Heart left ventricle (tissue), 16 donors: ENCODE measurements at regions not wholly inside any gene's neighbourhood (a gene's known extent, or its start where the extent isn't known, plus 50 kb on each side); places are given as distances from the start of the nearest gene placed in this dataset.

ENCODE experiments used
- ATAC-seq, 4 donors: fragments of 200-7000 bp; cut with Tn5 transposase; one replicate each; pipeline ENCODE4 v1.9.1; 2020 to 2022; ENCODE audit warnings: moderate library complexity in 4 of 4, mild to moderate bottlenecking in 3 of 4, moderate number of reproducible peaks in 1 of 4
- DNase-seq, 5 donors: peaks; one replicate each; pipeline ENCODE4 v3.0.0-alpha.2; 2020
- H3K27ac ChIP-seq, 12 donors: fragments of 200-600 bp; sonication (generic) in 4 of 12; one replicate each; pipeline versions ENCODE4 v1.5.0 to v1.8.0; 2016 to 2022; ENCODE audit warnings: mild to moderate bottlenecking in 2 of 12
- H3K27me3 ChIP-seq, 9 donors: fragments of 200-600 bp; sonication (generic) in 2 of 9; one replicate each; pipeline versions ENCODE4 v1.5.1 to v1.8.0; 2016 to 2022; ENCODE audit warnings: mild to moderate bottlenecking in 3 of 9
- H3K36me3 ChIP-seq, 9 donors: fragments of 200-600 bp; sonication (generic) in 2 of 9; one replicate each; pipeline versions ENCODE4 v1.5.0 to v1.8.0; 2018 to 2022; ENCODE audit warnings: mild to moderate bottlenecking in 2 of 9
- H3K4me1 ChIP-seq, 12 donors: fragments of 200-600 bp; sonication (generic) in 4 of 12; one replicate each; pipeline versions ENCODE4 v1.5.0 to v1.8.0; 2016 to 2022; ENCODE audit warnings: mild to moderate bottlenecking in 3 of 12
- H3K4me3 ChIP-seq, 12 donors: fragments of 200-600 bp; sonication (generic) in 4 of 12; one replicate each; pipeline versions ENCODE4 v1.5.0 to v1.8.0; 2017 to 2022; ENCODE audit warnings: mild to moderate bottlenecking in 9 of 12, moderate library complexity in 4 of 12
- H3K9me3 ChIP-seq, 12 donors: fragments of 200-600 bp; sonication (generic) in 4 of 12; one replicate each; pipeline versions ENCODE4 v1.5.0 to v1.8.0; 2016 to 2022; ENCODE audit warnings: mild to moderate bottlenecking in 1 of 12
- CTCF ChIP-seq, 12 donors: fragments of 200-600 bp; sonication (generic) in 4 of 12; IDR thresholded peaks; one replicate each; pipeline versions ENCODE4 v1.5.0 to v1.8.0; 2018 to 2022; ENCODE audit warnings: antibody characterized with exemption in 12 of 12, mild to moderate bottlenecking in 5 of 12
- POLR2A ChIP-seq, 2 donors: fragments of 450-650 bp; IDR thresholded peaks; one replicate each; pipeline ENCODE4 v1.6.1; 2017; ENCODE audit warnings: antibody characterized with exemption in 2 of 2, mild to moderate bottlenecking in 2 of 2, moderate library complexity in 2 of 2
- WGBS, 4 donors: extraction: QIAGEN DNeasy Blood & Tissue Kit in 2 of 4; methylation state at CpG; one replicate each; pipeline versions ENCODE4 v1.1.5 to v1.1.7; 2013 to 2018; 5-methylcytosine and 5-hydroxymethylcytosine counted together
- intact Hi-C, 10 donors: fragments of 100-400 bp; cut with DNase I; formaldehyde crosslinking; loops; one replicate each; pipeline versions ENCODE4 v1.11.1 to v1.14.2; 2022
- donor health status: ischemic (EF 13 %, LVEDD 7.1; RV severe dilation, severe dysfunction).
- donor health status: healthy with polysubstance abuse.
- donor health status: DM: no; HTN: yes; CAD: no.
- donor health status: DM: no; HTN: no; CAD: no.
- donor health status: ischemic (EF 25% LVEDD 6.9; RV normal size, moderate dysfunction).
- donor health status: ischemic (EF 25% LVEDD 5.7; RV mildly dilated, moderate dysfunction).
- donor health status: healthy.
- donor health status: DM: yes; HTN: yes; CAD: no.
- donor health status: ischemic (EF 35%, LVEDD 5.7; RV mildly dilated, moderate dysfunction).
- donor health status: nonischemic (EF 11% LVEDD 7.7; RV severe dilation, severe dysfunction).
- donor health status: DM: yes; HTN: yes; CAD: no.
- donor health status: PGD.
- donor health status: ischemic (EF 29% LVEDD 5.4; RV normal size, mild dysfunction).
- donor health status: nonischemic (EF 23%, LVEDD 6.1; RV moderate dilation, normal function).

- Histone ChIP-seq H3K27ac (peak overlapping the region in 6 of 12 donors; percentile 19 to 93 (median 56)), H3K4me1 (peaks cover 0 to 28% (median 7%) of the 10 kb centered on the region in 12 donors), H3K36me3 (no peaks in the 10 kb centered on the region), H3K4me3 (peak overlapping the region in 1 of 12 donors; percentile 8), H3K9me3 (peaks cover 0 to 5% (median 0%) of the 10 kb centered on the region in 12 donors), H3K27me3 (no peaks in the 10 kb centered on the region)
- ATAC-seq (no peak), DNase-seq (no peak)
- no peak for TF ChIP-seq POLR2A (IDR thresholded peaks at IDR 0.05)
- intact Hi-C loops = loop anchor here in 1 of 10 donors (10.0 kb wide), 1 partner anchor 241 kb away; no protein-coding TSS in a partner anchor
Measured at GRCh38 chr15:87493803-87494202, 762.7 kb downstream of the NTRK3 start.

- intact Hi-C loops = loop anchor here in 1 of 10 donors (10.0 kb wide), 1 partner anchor 242 kb away; no protein-coding TSS in a partner anchor
- Histone ChIP-seq H3K36me3 (no peaks in the 10 kb centered on the region), H3K27ac (peak overlapping the region in 2 of 12 donors; percentile 13 to 22), H3K4me3 (no peak overlapping the region), H3K27me3 (no peaks in the 10 kb centered on the region), H3K9me3 (peaks cover 0 to 5% (median 0%) of the 10 kb centered on the region in 12 donors), H3K4me1 (peaks cover 0 to 38% (median 7%) of the 10 kb centered on the region in 12 donors)
- TF ChIP-seq CTCF (IDR thresholded peaks at IDR 0.05) (no peak), POLR2A (IDR thresholded peaks at IDR 0.05) (no peak)
- ATAC-seq (no peak), DNase-seq (no peak)
- 87 to 96% (median 91%) methylated on average over 1 of the region's 1 CpG for WGBS, 4 donors
Measured at GRCh38 chr15:87492321-87492720, 764.2 kb downstream of the NTRK3 start.

GRCh38 chr15:87490666-87491065, 765.9 kb downstream of the NTRK3 start:
- WGBS, 4 donors = 72 to 83% (median 77%) methylated on average over 4 of the region's 4 CpGs
- ATAC-seq (no peak), DNase-seq (no peak)
- intact Hi-C loops = loop anchor here in 1 of 10 donors (10.0 kb wide), 1 partner anchor 244 kb away; no protein-coding TSS in a partner anchor
- peaks cover 0 to 29% (median 6%) of the 10 kb centered on the region in 12 donors for H3K4me1 ChIP-seq
- no peak overlapping the region for H3K4me3 ChIP-seq
- TF ChIP-seq POLR2A (IDR thresholded peaks at IDR 0.05) (no peak), CTCF (IDR thresholded peaks at IDR 0.05) (no peak)
- H3K9me3 ChIP-seq = peaks cover 0 to 5% (median 0%) of the 10 kb centered on the region in 12 donors
- H3K27ac ChIP-seq = no peak overlapping the region
- no peaks in the 10 kb centered on the region for H3K36me3 ChIP-seq
- H3K27me3 ChIP-seq = no peaks in the 10 kb centered on the region

- H3K27ac ChIP-seq = no peak overlapping the region
- no peaks in the 10 kb centered on the region for H3K27me3 ChIP-seq
- H3K4me3 ChIP-seq = no peak overlapping the region
- DNase-seq (no peak), ATAC-seq (peak in 1 of 4 donors; percentile 41)
- H3K36me3 ChIP-seq = no peaks in the 10 kb centered on the region
- peaks cover 0 to 5% (median 0%) of the 10 kb centered on the region in 12 donors for H3K9me3 ChIP-seq
- intact Hi-C loops = loop anchor here in 1 of 10 donors (10.0 kb wide), 1 partner anchor 245 kb away; no protein-coding TSS in a partner anchor
- no peak for TF ChIP-seq CTCF (IDR thresholded peaks at IDR 0.05)
- TF ChIP-seq POLR2A (IDR thresholded peaks at IDR 0.05) = no peak
- peaks cover 0 to 29% (median 6%) of the 10 kb centered on the region in 12 donors for H3K4me1 ChIP-seq
- 60 to 73% (median 70%) methylated on average over 4 of the region's 4 CpGs for WGBS, 4 donors
Measured at GRCh38 chr15:87489902-87490665, 766.5 kb downstream of the NTRK3 start.
